ENCODE measurements at regions not wholly inside any gene's neighbourhood (a gene's known extent, or its start where the extent isn't known, plus 50 kb on each side); places are given as distances from the start of the nearest gene placed in this dataset.

DNA sequence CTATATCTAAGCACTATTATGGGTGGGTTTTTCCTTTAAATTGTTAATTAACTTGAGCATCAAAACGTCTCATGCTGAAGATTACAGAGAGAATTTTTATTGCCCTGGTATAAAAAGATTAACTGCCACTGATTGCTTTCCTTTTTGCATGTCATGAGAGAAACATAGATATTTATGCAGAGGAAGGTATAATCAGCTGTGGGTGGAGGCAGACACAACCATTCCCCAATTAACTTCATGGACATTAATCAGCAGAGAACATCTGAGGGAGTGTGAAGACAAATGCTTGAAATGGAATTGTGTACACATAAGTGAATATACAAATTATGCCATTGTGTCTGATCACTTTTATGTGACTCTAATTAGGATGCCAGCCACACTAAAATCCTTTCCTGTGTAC lies 115.2 kb upstream of the CPHXL start:
- TF ChIP-seq NR2C2 (CRISPR knock-in tag; IDR thresholded peaks at IDR 0.05; ENCODE audit: borderline replicate concordance) (no peak), TBL1XR1 (IDR thresholded peaks at IDR 0.05; ENCODE audit: borderline replicate concordance, low read length, partially characterized antibody) (no peak), POLR2AphosphoS5 (IDR thresholded peaks at IDR 0.05; ENCODE audit: low read depth, low read length) (no peak), SP1 (IDR thresholded peaks at IDR 0.05) (no peak), SP1 (CRISPR knock-in tag; IDR thresholded peaks at IDR 0.05) (no peak), ZIK1 (CRISPR knock-in tag; IDR thresholded peaks at IDR 0.05; ENCODE audit: borderline replicate concordance, low read depth) (no peak), CCDC6 (CRISPR knock-in tag; IDR thresholded peaks at IDR 0.05) (no peak)
- TF ChIP-seq, protein P1, sequence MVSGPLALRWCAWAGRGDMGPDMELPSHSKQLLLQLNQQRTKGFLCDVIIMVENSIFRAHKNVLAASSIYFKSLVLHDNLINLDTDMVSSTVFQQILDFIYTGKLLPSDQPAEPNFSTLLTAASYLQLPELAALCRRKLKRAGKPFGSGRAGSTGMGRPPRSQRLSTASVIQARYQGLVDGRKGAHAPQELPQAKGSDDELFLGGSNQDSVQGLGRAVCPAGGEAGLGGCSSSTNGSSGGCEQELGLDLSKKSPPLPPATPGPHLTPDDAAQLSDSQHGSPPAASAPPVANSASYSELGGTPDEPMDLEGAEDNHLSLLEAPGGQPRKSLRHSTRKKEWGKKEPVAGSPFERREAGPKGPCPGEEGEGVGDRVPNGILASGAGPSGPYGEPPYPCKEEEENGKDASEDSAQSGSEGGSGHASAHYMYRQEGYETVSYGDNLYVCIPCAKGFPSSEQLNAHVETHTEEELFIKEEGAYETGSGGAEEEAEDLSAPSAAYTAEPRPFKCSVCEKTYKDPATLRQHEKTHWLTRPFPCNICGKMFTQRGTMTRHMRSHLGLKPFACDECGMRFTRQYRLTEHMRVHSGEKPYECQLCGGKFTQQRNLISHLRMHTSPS (CRISPR knock-in tag; IDR thresholded peaks at IDR 0.05; ENCODE audit: low read depth): no peak

Measured in HepG2 (cell line).